SJCRH30 (cell line): ENCODE measurements at regions not wholly inside any gene's neighbourhood (a gene's known extent, or its start where the extent isn't known, plus 50 kb on each side); places are given as distances from the start of the nearest gene placed in this dataset.

Source experiments
- DNase-seq, 2 experiments: peaks; one replicate each; pipeline ENCODE4 v3.0.0-alpha.2; 2015 to 2020
- H3K27ac ChIP-seq: fragments of 250-450 bp; sonication (Bioruptor Pico); 2 replicates; pipeline ENCODE4 v1.5.1; 2020; ENCODE audit warnings: mild to moderate bottlenecking, moderate library complexity
- H3K27me3 ChIP-seq: fragments of 250-450 bp; sonication (Bioruptor Pico); 2 replicates; pipeline ENCODE4 v1.5.1; 2020; ENCODE audit warnings: mild to moderate bottlenecking, moderate library complexity
- H3K36me3 ChIP-seq: fragments of 250-450 bp; sonication (Bioruptor Pico); 2 replicates; pipeline ENCODE4 v1.5.1; 2020; ENCODE audit warnings: mild to moderate bottlenecking, moderate library complexity
- H3K4me1 ChIP-seq: fragments of 250-450 bp; sonication (Bioruptor Pico); 2 replicates; pipeline ENCODE4 v1.5.1; 2020; ENCODE audit warnings: mild to moderate bottlenecking, moderate library complexity
- H3K4me3 ChIP-seq: fragments of 250-450 bp; sonication (Bioruptor Pico); 2 replicates; pipeline ENCODE4 v1.5.1; 2020; ENCODE audit warnings: mild to moderate bottlenecking, moderate library complexity
- H3K9me3 ChIP-seq: fragments of 250-450 bp; sonication (Bioruptor Pico); replicated peaks from 2 replicates; pipeline ENCODE4 v1.5.1; 2020; ENCODE audit warnings: mild to moderate bottlenecking, moderate library complexity

DNA sequence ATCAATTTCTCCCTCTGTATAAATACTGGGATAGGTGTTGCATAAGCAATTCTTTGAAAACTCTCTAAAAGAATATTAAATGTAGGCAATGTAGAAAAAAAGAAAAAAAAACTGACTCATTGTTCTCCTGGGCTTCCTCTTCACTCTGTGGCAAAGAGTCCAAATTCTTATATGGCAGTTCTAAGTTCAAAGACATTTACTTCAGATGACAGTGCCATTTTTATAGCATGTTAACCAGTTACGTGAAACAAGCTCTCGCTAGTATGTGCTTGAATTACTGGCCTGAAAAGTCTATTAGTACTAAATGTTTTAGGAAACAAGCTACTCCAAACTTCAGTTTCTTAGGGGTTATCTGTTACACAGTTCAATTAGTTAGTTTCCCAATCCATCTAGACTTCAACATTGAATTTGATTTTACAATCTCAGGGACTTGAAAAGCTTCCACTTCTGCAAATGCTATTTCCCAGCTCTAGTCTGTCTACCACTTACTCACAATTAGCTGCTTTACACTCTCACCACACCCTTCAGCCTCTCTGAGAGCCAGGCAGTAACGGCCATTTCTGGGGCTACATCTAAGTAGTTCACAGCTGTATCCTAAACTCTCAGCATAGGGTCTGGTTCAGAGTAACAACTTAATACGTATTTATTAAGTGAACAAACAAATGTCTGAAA lies 100.4 kb downstream of the OGFRL1 start:
- DNase-seq: no peak
- Histone ChIP-seq H3K4me3 (no peak overlapping the region), H3K9me3 (no peaks in the 10 kb centered on the region), H3K27me3 (no peaks in the 10 kb centered on the region), H3K4me1 (peaks cover 4% of the 10 kb centered on the region), H3K27ac (no peak overlapping the region), H3K36me3 (no peaks in the 10 kb centered on the region)

DNA sequence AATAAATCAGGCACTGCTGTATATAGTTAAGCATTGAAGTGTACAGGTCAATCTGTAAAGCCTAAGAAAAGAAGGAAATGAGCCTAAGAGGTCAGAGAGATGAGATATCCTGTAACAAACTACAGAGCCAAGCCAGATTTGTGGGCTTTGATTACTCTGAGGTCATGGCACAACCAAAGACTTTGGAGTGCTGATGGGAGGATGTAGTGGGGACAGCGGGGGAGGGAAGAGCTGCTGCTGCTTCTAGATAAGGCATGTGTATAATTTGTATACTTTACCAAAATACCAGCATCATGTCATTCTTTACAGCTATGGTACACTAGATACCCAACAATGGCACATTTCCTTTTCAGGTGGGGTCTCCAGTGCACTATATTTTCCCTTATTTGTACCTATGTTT lies 102.5 kb downstream of the OGFRL1 start:
- no peak for DNase-seq
- Histone ChIP-seq H3K27me3 (no peaks in the 10 kb centered on the region), H3K9me3 (no peaks in the 10 kb centered on the region), H3K27ac (no peak overlapping the region), H3K4me1 (peaks cover 16% of the 10 kb centered on the region), H3K36me3 (no peaks in the 10 kb centered on the region), H3K4me3 (no peak overlapping the region)

GRCh38 chr6:71392276-71392675 lies 103.7 kb downstream of the OGFRL1 start:
- Histone ChIP-seq H3K27me3 (no peaks in the 10 kb centered on the region), H3K27ac (no peak overlapping the region), H3K4me1 (peaks cover 19% of the 10 kb centered on the region), H3K9me3 (no peaks in the 10 kb centered on the region), H3K36me3 (no peaks in the 10 kb centered on the region), H3K4me3 (no peak overlapping the region)
- DNase-seq: no peak

GRCh38 chr6:71393471-71393870 lies 104.9 kb downstream of the OGFRL1 start:
- no peak for DNase-seq
- no peaks in the 10 kb centered on the region for H3K27me3 ChIP-seq
- H3K36me3 ChIP-seq: no peaks in the 10 kb centered on the region
- H3K27ac ChIP-seq: no peak overlapping the region
- no peak overlapping the region for H3K4me3 ChIP-seq
- H3K9me3 ChIP-seq: no peaks in the 10 kb centered on the region
- peaks cover 15% of the 10 kb centered on the region for H3K4me1 ChIP-seq

- Histone ChIP-seq H3K4me1 (peaks cover 15% of the 10 kb centered on the region), H3K36me3 (no peaks in the 10 kb centered on the region), H3K9me3 (no peaks in the 10 kb centered on the region), H3K27me3 (no peaks in the 10 kb centered on the region), H3K4me3 (no peak overlapping the region), H3K27ac (no peak overlapping the region)
- no peak for DNase-seq
These were observed 105.4 kb downstream of the OGFRL1 start for GRCh38 chr6:71393981-71394432.

- DNase-seq: peak; percentile 15 to 45
- Histone ChIP-seq H3K27ac (no peak overlapping the region), H3K4me3 (no peak overlapping the region), H3K4me1 (peaks cover 15% of the 10 kb centered on the region), H3K36me3 (no peaks in the 10 kb centered on the region), H3K27me3 (no peaks in the 10 kb centered on the region), H3K9me3 (no peaks in the 10 kb centered on the region)
These were observed 106.3 kb downstream of the OGFRL1 start for GRCh38 chr6:71394926-71395325.

GRCh38 chr6:71395731-71396409 lies 107.3 kb downstream of the OGFRL1 start:
- peaks cover 15% of the 10 kb centered on the region for H3K4me1 ChIP-seq
- no peaks in the 10 kb centered on the region for H3K9me3 ChIP-seq
- H3K27ac ChIP-seq: no peak overlapping the region
- no peak overlapping the region for H3K4me3 ChIP-seq
- H3K36me3 ChIP-seq: no peaks in the 10 kb centered on the region
- no peaks in the 10 kb centered on the region for H3K27me3 ChIP-seq
- DNase-seq: peak in 1 of 2 experiments; percentile 57

DNA sequence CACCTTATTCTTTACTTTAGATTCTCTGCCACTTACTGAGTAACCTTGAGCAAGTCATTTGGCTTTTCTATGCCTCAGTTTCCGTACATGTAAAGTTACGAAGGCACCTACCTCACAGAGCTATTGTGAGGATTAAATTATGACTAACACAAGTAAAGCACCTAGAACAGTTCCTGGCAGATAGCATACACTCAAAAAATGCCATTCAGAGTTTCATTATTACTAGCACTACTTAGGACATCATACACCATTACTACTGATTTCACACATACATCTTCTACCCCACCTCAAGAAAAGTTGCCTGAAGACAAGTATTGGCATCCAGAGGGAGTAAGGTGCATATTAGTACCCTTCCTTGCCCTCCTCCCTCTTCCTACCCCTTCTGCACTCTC lies 107.8 kb downstream of the OGFRL1 start:
- Histone ChIP-seq H3K4me1 (peaks cover 15% of the 10 kb centered on the region), H3K4me3 (no peak overlapping the region), H3K9me3 (no peaks in the 10 kb centered on the region), H3K27ac (no peak overlapping the region), H3K36me3 (no peaks in the 10 kb centered on the region), H3K27me3 (no peaks in the 10 kb centered on the region)
- DNase-seq: no peak

DNA sequence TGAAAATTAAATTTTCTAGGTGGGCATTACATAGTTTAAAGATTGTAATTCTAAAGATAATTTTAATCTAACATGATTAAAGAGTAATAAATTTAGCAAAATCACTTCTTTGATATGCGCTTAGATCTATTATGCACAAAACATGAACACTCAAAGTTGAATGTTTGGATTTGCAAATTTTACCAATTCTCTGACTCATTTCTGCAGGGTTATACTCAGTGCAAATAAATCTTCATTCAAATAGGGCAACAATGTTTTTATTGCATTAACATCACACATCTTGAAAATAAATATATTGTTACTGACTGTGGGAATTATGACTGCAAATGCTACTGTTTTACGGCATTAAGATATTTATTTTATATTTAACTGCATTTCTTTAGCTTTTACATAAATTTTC lies 110.7 kb downstream of the OGFRL1 start:
- peaks cover 24% of the 10 kb centered on the region for H3K4me1 ChIP-seq
- DNase-seq: no peak
- H3K9me3 ChIP-seq: no peaks in the 10 kb centered on the region
- H3K27ac ChIP-seq: no peak overlapping the region
- H3K4me3 ChIP-seq: no peak overlapping the region
- H3K27me3 ChIP-seq: no peaks in the 10 kb centered on the region
- no peaks in the 10 kb centered on the region for H3K36me3 ChIP-seq

GRCh38 chr6:71400852-71401251 lies 112.2 kb downstream of the OGFRL1 start:
- peaks cover 24% of the 10 kb centered on the region for H3K4me1 ChIP-seq
- no peaks in the 10 kb centered on the region for H3K27me3 ChIP-seq
- H3K36me3 ChIP-seq: no peaks in the 10 kb centered on the region
- DNase-seq: no peak
- no peak overlapping the region for H3K27ac ChIP-seq
- H3K9me3 ChIP-seq: no peaks in the 10 kb centered on the region
- H3K4me3 ChIP-seq: no peak overlapping the region

- Histone ChIP-seq H3K27ac (no peak overlapping the region), H3K9me3 (no peaks in the 10 kb centered on the region), H3K4me1 (peaks cover 17% of the 10 kb centered on the region; the same call in 1 of the 2 replicates), H3K36me3 (no peaks in the 10 kb centered on the region), H3K4me3 (no peak overlapping the region), H3K27me3 (no peaks in the 10 kb centered on the region)
- DNase-seq: no peak
These were observed 113.5 kb downstream of the OGFRL1 start for GRCh38 chr6:71402096-71402495.

- no peak overlapping the region for H3K4me3 ChIP-seq
- H3K9me3 ChIP-seq: no peaks in the 10 kb centered on the region
- H3K4me1 ChIP-seq: peaks cover 17% of the 10 kb centered on the region; the same call in 1 of the 2 replicates
- no peaks in the 10 kb centered on the region for H3K27me3 ChIP-seq
- H3K36me3 ChIP-seq: no peaks in the 10 kb centered on the region
- H3K27ac ChIP-seq: no peak overlapping the region
- DNase-seq: no peak
These were observed 115.0 kb downstream of the OGFRL1 start for GRCh38 chr6:71403422-71404134.

GRCh38 chr6:71404145-71404966 lies 115.7 kb downstream of the OGFRL1 start:
- Histone ChIP-seq H3K36me3 (no peaks in the 10 kb centered on the region), H3K4me1 (peaks cover 17% of the 10 kb centered on the region; the same call in 1 of the 2 replicates), H3K27me3 (no peaks in the 10 kb centered on the region), H3K4me3 (no peak overlapping the region), H3K9me3 (no peaks in the 10 kb centered on the region), H3K27ac (no peak overlapping the region)
- DNase-seq: peak in 1 of 2 experiments; percentile 42

DNA sequence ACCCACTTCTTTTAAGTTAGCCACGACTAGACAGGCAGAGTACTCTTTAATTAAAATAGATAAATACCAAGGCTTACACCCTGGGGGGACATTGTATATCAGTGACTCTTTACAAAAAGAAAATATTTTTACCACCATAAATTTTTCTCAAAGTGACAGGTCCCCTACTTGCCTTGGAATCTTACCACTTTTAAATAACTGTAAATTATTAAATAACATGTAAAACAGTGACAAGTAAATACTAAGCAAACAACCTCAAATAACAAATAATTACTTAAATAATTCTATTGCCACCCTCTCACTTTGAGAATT lies 116.3 kb downstream of the OGFRL1 start:
- H3K36me3 ChIP-seq: no peaks in the 10 kb centered on the region; the same call in 1 of the 2 replicates
- no peaks in the 10 kb centered on the region for H3K9me3 ChIP-seq
- peaks cover 17% of the 10 kb centered on the region; the same call in 1 of the 2 replicates for H3K4me1 ChIP-seq
- no peak overlapping the region for H3K27ac ChIP-seq
- no peaks in the 10 kb centered on the region for H3K27me3 ChIP-seq
- no peak for DNase-seq
- H3K4me3 ChIP-seq: no peak overlapping the region
